OCI-LY3 (cell line): ENCODE measurements at regions not wholly inside any gene's neighbourhood (a gene's known extent, or its start where the extent isn't known, plus 50 kb on each side); places are given as distances from the start of the nearest gene placed in this dataset.

Experiments
- H2AFZ ChIP-seq: fragments of 200-600, 300-600 bp; shearing (Covaris generic); 2 replicates; pipeline ENCODE4 v1.6.0; 2014; ENCODE audit warnings: antibody characterized with exemption, low read depth, low read length
- H3K27ac ChIP-seq: fragments of 200-600, 300-600 bp; sonication (generic); 2 replicates; pipeline ENCODE4 v1.5.1; 2014; ENCODE audit warnings: mild to moderate bottlenecking, low read length, moderate library complexity, mixed read lengths
- H3K27me3 ChIP-seq: fragments of 200-600, 300-600 bp; sonication (generic); 2 replicates; pipeline ENCODE4 v1.6.1; 2014; ENCODE audit warnings: low read depth, low read length, mixed read lengths
- H3K36me3 ChIP-seq: fragments of 200-600, 300-600 bp; sonication (generic); replicated peaks from 2 replicates; pipeline ENCODE3; 2014; ENCODE audit warnings: low read depth, low read length, mixed read lengths
- H3K4me1 ChIP-seq: fragments of 300-600, 200-600 bp; sonication (generic); 2 replicates; pipeline ENCODE4 v1.6.1; 2014; ENCODE audit warnings: low read length, mixed read lengths
- H3K4me2 ChIP-seq: fragments of 200-600, 300-600 bp; sonication (generic); 2 replicates; pipeline ENCODE4 v1.6.1; 2014; ENCODE audit warnings: low read length, mixed read lengths
- H3K4me3 ChIP-seq: fragments of 300-600, 200-600 bp; sonication (generic); 2 replicates; pipeline ENCODE4 v1.5.1; 2014; ENCODE audit warnings: antibody characterized with exemption, mild to moderate bottlenecking, low read length, moderate library complexity
- H3K79me2 ChIP-seq: fragments of 300-600, 200-600 bp; shearing (Covaris generic); 2 replicates; pipeline ENCODE4 v1.6.1; 2014; ENCODE audit warnings: mild to moderate bottlenecking, low read length, mixed read lengths
- H3K9ac ChIP-seq: fragments of 300-600, 200-600 bp; shearing (Covaris generic); 2 replicates; pipeline ENCODE4 v1.6.0; 2014; ENCODE audit warnings: mild to moderate bottlenecking, low read length, moderate library complexity
- H3K9me3 ChIP-seq: fragments of 200-600, 300-600 bp; shearing (Covaris generic); 2 replicates; pipeline ENCODE4 v1.6.1; 2014; ENCODE audit warnings: low read length, mixed read lengths; ENCODE audit not compliant: insufficient read depth
- H4K20me1 ChIP-seq: fragments of 200-600, 300-600 bp; sonication (generic); 2 replicates; pipeline ENCODE4 v1.6.1; 2016; ENCODE audit warnings: low read length, mixed read lengths; ENCODE audit not compliant: insufficient read depth
- EZH2phosphoT487 ChIP-seq: fragments of 200-600 bp; shearing (Covaris generic); IDR thresholded peaks from 2 replicates; pipeline ENCODE4 v1.6.1; 2018; ENCODE audit warnings: antibody characterized with exemption, mixed run types, low read depth
- TF ChIP-seq, protein P1 (sequence below): fragments of 200-600, 300-600 bp; sonication (generic); IDR thresholded peaks from 2 replicates; pipeline ENCODE4 v1.5.1; 2014; ENCODE audit warnings: antibody characterized with exemption, low read length, low read depth

- TF ChIP-seq, protein P1, sequence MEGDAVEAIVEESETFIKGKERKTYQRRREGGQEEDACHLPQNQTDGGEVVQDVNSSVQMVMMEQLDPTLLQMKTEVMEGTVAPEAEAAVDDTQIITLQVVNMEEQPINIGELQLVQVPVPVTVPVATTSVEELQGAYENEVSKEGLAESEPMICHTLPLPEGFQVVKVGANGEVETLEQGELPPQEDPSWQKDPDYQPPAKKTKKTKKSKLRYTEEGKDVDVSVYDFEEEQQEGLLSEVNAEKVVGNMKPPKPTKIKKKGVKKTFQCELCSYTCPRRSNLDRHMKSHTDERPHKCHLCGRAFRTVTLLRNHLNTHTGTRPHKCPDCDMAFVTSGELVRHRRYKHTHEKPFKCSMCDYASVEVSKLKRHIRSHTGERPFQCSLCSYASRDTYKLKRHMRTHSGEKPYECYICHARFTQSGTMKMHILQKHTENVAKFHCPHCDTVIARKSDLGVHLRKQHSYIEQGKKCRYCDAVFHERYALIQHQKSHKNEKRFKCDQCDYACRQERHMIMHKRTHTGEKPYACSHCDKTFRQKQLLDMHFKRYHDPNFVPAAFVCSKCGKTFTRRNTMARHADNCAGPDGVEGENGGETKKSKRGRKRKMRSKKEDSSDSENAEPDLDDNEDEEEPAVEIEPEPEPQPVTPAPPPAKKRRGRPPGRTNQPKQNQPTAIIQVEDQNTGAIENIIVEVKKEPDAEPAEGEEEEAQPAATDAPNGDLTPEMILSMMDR: no peak
- no peak for TF ChIP-seq EZH2phosphoT487
- H3K27ac ChIP-seq: no peak overlapping the region
- no peaks in the 10 kb centered on the region for H3K36me3 ChIP-seq
- H3K4me1 ChIP-seq: peaks cover 42% of the 10 kb centered on the region
- H3K9me3 ChIP-seq: no peaks in the 10 kb centered on the region
- no peak overlapping the region for H3K4me3 ChIP-seq
- 0 out of 2 replicates have a peak, but pooled peaks cover 3% of the 10 kb centered on the region for H3K27me3 ChIP-seq
- no peak overlapping the region for H2AFZ ChIP-seq
- H3K79me2 ChIP-seq: no peaks in the 10 kb centered on the region
- no peak overlapping the region for H3K9ac ChIP-seq
- H3K4me2 ChIP-seq: no peak overlapping the region
- H4K20me1 ChIP-seq: no peaks in the 10 kb centered on the region
These were observed 91.6 kb downstream of the DDIT4L start for GRCh38 chr4:100098681-100099080.

DNA sequence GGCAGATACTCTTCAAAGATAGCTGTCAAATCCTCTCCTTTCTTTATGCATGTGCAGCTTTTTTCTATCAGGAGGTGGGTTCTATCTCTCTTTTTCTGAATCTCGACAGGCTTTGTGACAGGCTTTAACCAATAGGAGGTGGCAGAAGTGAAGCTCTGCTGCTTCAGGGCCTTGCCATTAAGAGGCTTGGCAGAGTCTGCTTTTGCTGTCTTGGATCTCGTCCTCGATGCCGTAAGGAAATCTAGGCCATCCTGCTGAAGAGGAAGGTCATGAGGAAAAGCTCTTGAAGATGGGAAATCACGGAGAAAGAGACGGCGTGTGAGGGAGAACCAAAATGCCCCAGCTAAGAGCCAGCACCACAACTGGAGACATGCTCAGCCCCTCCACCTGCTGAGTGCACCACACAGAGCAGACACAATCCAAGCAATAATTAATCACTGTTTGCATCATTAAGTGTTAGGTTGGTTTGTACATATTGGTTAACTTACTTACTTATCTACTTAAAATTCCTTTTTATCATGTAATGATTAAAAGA is 92.2 kb downstream of the DDIT4L start:
- no peak overlapping the region for H3K4me2 ChIP-seq
- H2AFZ ChIP-seq: no peak overlapping the region
- peaks cover 47% of the 10 kb centered on the region for H3K4me1 ChIP-seq
- H3K27ac ChIP-seq: no peak overlapping the region
- 0 out of 2 replicates have a peak, but pooled peaks cover 3% of the 10 kb centered on the region for H3K27me3 ChIP-seq
- TF ChIP-seq, protein P1: no peak
- no peak for TF ChIP-seq EZH2phosphoT487
- H3K79me2 ChIP-seq: no peaks in the 10 kb centered on the region
- H3K4me3 ChIP-seq: no peak overlapping the region
- no peaks in the 10 kb centered on the region for H4K20me1 ChIP-seq
- H3K9ac ChIP-seq: no peak overlapping the region
- no peaks in the 10 kb centered on the region for H3K9me3 ChIP-seq
- no peaks in the 10 kb centered on the region for H3K36me3 ChIP-seq

- peak overlapping the region; percentile 37 for H2AFZ ChIP-seq
- H3K9me3 ChIP-seq: no peaks in the 10 kb centered on the region
- TF ChIP-seq EZH2phosphoT487: no peak
- TF ChIP-seq, protein P1: peak; percentile 76
- peaks cover 44% of the 10 kb centered on the region for H3K4me1 ChIP-seq
- 0 out of 2 replicates have a peak, but pooled peaks cover 3% of the 10 kb centered on the region for H3K27me3 ChIP-seq
- H3K27ac ChIP-seq: no peak overlapping the region
- H4K20me1 ChIP-seq: no peaks in the 10 kb centered on the region
- no peaks in the 10 kb centered on the region for H3K36me3 ChIP-seq
- H3K4me2 ChIP-seq: peak overlapping the region; percentile 52
- peak overlapping the region; percentile 18; the same call in 1 of the 2 replicates for H3K4me3 ChIP-seq
- H3K79me2 ChIP-seq: no peaks in the 10 kb centered on the region
- no peak overlapping the region for H3K9ac ChIP-seq
These were observed 94.3 kb downstream of the DDIT4L start for GRCh38 chr4:100095729-100096595.
